Transverse colon (tissue), 4 donors: ENCODE measurements at regions not wholly inside any gene's neighbourhood (a gene's known extent, or its start where the extent isn't known, plus 50 kb on each side); places are given as distances from the start of the nearest gene placed in this dataset.

ENCODE experiments used
- DNase-seq: peaks from one replicate; pipeline ENCODE4 v3.0.0-alpha.2; 2019
- H3K27ac ChIP-seq, 4 donors: fragments of 200-600 bp; sonication (generic); 2 replicates each; pipeline ENCODE4 v1.5.1; 2016 to 2018; ENCODE audit warnings: inconsistent platforms in 4 of 4
- H3K27me3 ChIP-seq: fragments of 200-600 bp; sonication (generic); 2 replicates; pipeline ENCODE4 v1.5.1; 2017; ENCODE audit warnings: inconsistent platforms
- H3K36me3 ChIP-seq, 4 donors: fragments of 200-600 bp; sonication (generic); 2 replicates each; pipeline ENCODE4 v1.5.1; 2017 to 2019; ENCODE audit warnings: inconsistent platforms in 4 of 4
- H3K4me1 ChIP-seq, 4 donors: fragments of 200-600 bp; sonication (generic); 2 replicates each; pipeline ENCODE4 v1.5.1; 2017 to 2020; ENCODE audit warnings: inconsistent platforms in 4 of 4
- H3K4me3 ChIP-seq, 4 donors: fragments of 200-600 bp; sonication (generic); 1 replicate in 1 of 4; 2 replicates in 3 of 4; pipeline versions ENCODE4 v1.5.1 to v1.6.1; 2017 to 2019; ENCODE audit warnings: inconsistent platforms in 4 of 4
- H3K9me3 ChIP-seq, 2 donors: fragments of 200-600 bp; sonication (generic); 2 replicates each; pipeline ENCODE4 v1.5.1; 2017 to 2019; ENCODE audit warnings: inconsistent platforms in 2 of 2
- CTCF ChIP-seq, 5 experiments: fragments of 200-600 bp in 3 of 5; fragments of 450-650 bp in 2 of 5; sonication (generic) in 3 of 5; IDR thresholded peaks; 1 replicate in 2 of 5; 2 replicates in 3 of 5; pipeline ENCODE4 v1.5.1; 2016 to 2017; ENCODE audit warnings: antibody characterized with exemption in 5 of 5, inconsistent platforms in 3 of 5, mild to moderate bottlenecking in 2 of 5, moderate library complexity in 1 of 5
- EP300 ChIP-seq: sonication (generic); formaldehyde crosslinking; IDR thresholded peaks from one replicate; pipeline ENCODE4 v1.6.1; 2017; ENCODE audit warnings: antibody characterized with exemption, low read depth
- POLR2A ChIP-seq: fragments of 450-650 bp; IDR thresholded peaks from one replicate; pipeline ENCODE4 v1.6.1; 2016; ENCODE audit warnings: antibody characterized with exemption, mild to moderate bottlenecking, moderate library complexity
- POLR2AphosphoS5 ChIP-seq, 3 donors: sonication (generic); formaldehyde crosslinking; IDR thresholded peaks; one replicate each; pipeline ENCODE4 v1.6.1; 2016; ENCODE audit warnings: antibody characterized with exemption in 3 of 3
- WGBS, 2 donors: methylation state at CpG; one replicate each; pipeline ENCODE4 v1.1.5; 2018; ENCODE audit warnings: low coverage in 1 of 2; 5-methylcytosine and 5-hydroxymethylcytosine counted together
- in situ Hi-C, 4 donors: fragments of 200-750 bp; cut with MboI; loops; one replicate each; pipeline versions ENCODE4 v1.15.0 to v1.15.1; 2017; ENCODE audit warnings: low sequenced_read_pairs in 3 of 4, low pct_ligation_motif_present in 1 of 4, low pct_unique_long_range_greater_than_20kb in 1 of 4
- intact Hi-C: fragments of 100-400 bp; cut with DNase I; formaldehyde crosslinking; loops from one replicate; pipeline ENCODE4 v1.15.1; 2023; ENCODE audit warnings: low total_unique reads

DNA sequence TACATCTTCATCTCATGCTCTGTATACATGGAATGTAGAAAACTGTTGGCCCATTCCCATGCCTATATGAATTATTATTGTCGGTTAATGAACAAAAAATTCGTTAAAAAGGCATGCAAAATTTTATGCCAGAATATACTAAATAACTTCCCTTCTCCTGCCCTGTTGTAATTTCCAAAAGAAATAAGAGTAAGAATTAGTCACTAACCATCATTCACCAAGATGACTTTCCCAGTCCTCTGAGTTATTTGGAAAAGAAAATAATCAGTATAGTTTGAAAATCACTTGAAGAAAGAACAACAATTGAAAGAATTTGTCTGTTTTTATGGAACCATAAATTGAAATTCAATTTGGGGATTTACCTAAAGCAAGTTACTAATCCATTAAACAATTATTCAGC is 1149.1 kb upstream of the RAG2 start:
- TF ChIP-seq EP300 = no peak
- TF ChIP-seq POLR2AphosphoS5 (IDR thresholded peaks at IDR 0.05) = no peak
- TF ChIP-seq CTCF (IDR thresholded peaks at IDR 0.05) = no peak
- TF ChIP-seq POLR2A = no peak
- no peak for DNase-seq
- intact Hi-C loops = no loop called here
- Histone ChIP-seq H3K4me1 (no peaks in the 10 kb centered on the region), H3K27me3 (no peaks in the 10 kb centered on the region), H3K4me3 (no peak overlapping the region), H3K36me3 (no peaks in the 10 kb centered on the region), H3K9me3 (no peaks in the 10 kb centered on the region), H3K27ac (no peak overlapping the region)
- in situ Hi-C loops = no loop called here
- 72% methylated on average over 2 of the region's 2 CpGs for WGBS, 2 donors

DNA sequence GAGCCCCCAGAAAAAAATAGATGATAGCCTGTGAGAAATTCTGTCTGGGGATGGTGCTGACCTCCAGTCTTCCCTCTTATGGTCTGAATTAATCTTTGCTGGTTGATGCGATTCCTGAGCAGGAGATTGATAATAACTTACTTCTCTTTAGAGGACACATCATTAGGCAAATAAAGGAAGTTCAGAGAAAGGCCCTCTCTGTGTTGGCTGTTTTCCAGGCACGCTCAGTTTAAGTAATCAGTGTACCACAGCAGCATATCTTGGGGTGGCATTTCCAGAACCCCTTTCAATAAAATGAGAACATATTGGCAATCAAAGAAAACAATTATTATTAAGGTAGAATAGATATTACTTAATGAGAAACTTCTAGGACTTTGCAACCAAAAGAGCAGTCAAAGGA is 1129.3 kb upstream of the RAG2 start:
- no peak overlapping the region for H3K4me3 ChIP-seq
- no peak for DNase-seq
- TF ChIP-seq CTCF (IDR thresholded peaks at IDR 0.05) = no peak
- no peak for TF ChIP-seq POLR2AphosphoS5 (IDR thresholded peaks at IDR 0.05)
- no peak for TF ChIP-seq EP300
- TF ChIP-seq POLR2A = no peak
- intact Hi-C loops (no loop called here), in situ Hi-C loops (no loop called here)
- WGBS, 2 donors = 61 to 65% methylated on average over 2 of the region's 2 CpGs
- no peaks in the 10 kb centered on the region for H3K36me3 ChIP-seq
- no peaks in the 10 kb centered on the region for H3K9me3 ChIP-seq
- no peak overlapping the region for H3K27ac ChIP-seq
- H3K4me1 ChIP-seq = no peaks in the 10 kb centered on the region
- no peaks in the 10 kb centered on the region for H3K27me3 ChIP-seq

DNA sequence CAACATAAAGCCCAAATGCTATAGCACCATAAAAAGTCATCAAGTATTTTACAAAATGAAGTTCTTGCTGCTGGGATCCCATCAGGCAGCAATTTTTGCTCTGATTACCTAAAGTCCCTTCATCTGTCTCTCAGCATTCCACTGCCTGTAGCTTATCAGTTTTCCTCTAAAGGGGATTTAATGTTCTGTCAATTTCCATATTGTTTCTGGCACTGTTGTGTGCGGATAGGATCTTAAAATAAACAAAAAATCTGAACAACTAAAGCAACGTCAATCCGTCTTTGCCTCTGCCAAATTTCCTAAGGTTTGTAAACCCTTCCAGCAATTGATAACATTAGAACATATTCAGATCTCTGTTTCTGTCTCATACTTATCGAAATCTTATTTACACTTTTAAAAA is 1126.3 kb upstream of the RAG2 start:
- DNase-seq = no peak
- WGBS, 2 donors = 73 to 84% methylated on average over 4 of the region's 4 CpGs
- no peak overlapping the region for H3K4me3 ChIP-seq
- in situ Hi-C loops = no loop called here
- no peaks in the 10 kb centered on the region for H3K4me1 ChIP-seq
- no peak overlapping the region for H3K27ac ChIP-seq
- no peaks in the 10 kb centered on the region for H3K36me3 ChIP-seq
- TF ChIP-seq POLR2AphosphoS5 (IDR thresholded peaks at IDR 0.05) (no peak), EP300 (no peak), POLR2A (no peak), CTCF (IDR thresholded peaks at IDR 0.05) (no peak)
- H3K27me3 ChIP-seq = no peaks in the 10 kb centered on the region
- H3K9me3 ChIP-seq = no peaks in the 10 kb centered on the region
- intact Hi-C loops = no loop called here

DNA sequence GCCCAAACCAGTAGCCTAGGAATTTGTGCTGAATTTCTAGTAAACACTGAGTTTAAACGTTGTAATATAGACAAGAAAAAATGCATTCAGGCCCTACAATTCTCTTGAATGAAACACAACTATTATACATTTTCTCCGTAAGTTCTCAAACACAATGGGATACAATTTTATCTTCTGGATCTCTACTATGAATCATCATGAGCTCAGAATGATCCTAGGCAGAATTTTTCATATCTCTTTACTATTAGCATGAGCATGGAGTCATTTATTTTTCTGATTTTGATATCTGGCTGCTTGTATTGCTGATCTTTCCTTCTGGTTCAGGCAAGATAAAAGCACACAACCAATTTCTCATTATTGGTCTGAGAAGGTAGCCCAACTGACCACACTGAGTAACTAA is 1123.4 kb upstream of the RAG2 start:
- Histone ChIP-seq H3K4me1 (no peaks in the 10 kb centered on the region), H3K4me3 (no peak overlapping the region), H3K9me3 (no peaks in the 10 kb centered on the region), H3K36me3 (no peaks in the 10 kb centered on the region), H3K27ac (no peak overlapping the region), H3K27me3 (no peaks in the 10 kb centered on the region)
- intact Hi-C loops = no loop called here
- DNase-seq = no peak
- 74 to 79% methylated on average over 2 of the region's 2 CpGs for WGBS, 2 donors
- in situ Hi-C loops = no loop called here
- no peak for TF ChIP-seq POLR2A
- no peak for TF ChIP-seq POLR2AphosphoS5 (IDR thresholded peaks at IDR 0.05)
- TF ChIP-seq EP300 = no peak
- no peak for TF ChIP-seq CTCF (IDR thresholded peaks at IDR 0.05)
